ENCODE measurements at regions not wholly inside any gene's neighbourhood (a gene's known extent, or its start where the extent isn't known, plus 50 kb on each side); places are given as distances from the start of the nearest gene placed in this dataset.

- DNase-seq: no peak
Measured at GRCh38 chr5:133732536-133732935, 120.2 kb upstream of the FSTL4 start.

GRCh38 chr5:133731951-133732350 is 119.6 kb upstream of the FSTL4 start:
- DNase-seq: no peak

DNA sequence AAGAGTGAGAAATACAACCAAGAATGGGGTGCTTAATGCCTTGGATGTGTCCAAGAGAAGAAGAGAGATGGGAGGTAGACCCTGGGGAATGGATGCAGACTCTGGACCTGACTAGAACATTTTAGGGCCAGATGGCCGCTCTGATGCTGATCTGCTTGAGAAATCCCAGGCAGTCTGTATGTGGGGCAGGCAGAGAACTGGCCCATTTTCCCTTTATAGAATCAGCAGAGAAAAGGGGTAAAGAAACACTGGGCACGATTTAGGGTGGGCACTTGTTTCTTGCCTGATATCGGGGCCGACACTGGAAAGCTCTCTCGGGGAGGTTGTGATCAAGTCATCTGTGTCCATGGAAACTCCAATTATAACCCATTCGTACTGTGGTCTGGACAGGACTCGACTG is 118.5 kb upstream of the FSTL4 start:
- no peak for DNase-seq

- DNase-seq: no peak
Measured at GRCh38 chr5:133730346-133730745, 118.0 kb upstream of the FSTL4 start.

DNA sequence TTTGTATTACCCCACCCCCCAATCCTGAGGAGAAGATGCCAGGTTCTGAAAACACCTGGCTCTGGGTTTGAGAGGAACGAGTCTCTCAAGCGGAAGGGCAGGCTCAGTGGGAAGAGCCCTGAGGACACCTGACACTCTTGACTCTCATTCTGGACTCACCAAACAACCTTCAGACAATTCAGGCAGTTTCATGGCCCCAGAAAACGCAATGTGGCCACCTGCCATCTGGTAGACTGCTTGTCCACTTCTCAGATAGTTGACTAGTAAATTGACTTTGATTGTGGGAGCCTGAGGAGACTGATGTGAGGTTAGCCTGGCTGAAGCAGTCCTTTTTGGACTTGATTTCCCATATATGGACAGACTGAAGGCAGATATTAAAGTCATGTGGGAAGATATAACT is 117.5 kb upstream of the FSTL4 start:
- no peak for DNase-seq

- no peak for DNase-seq
Measured at GRCh38 chr5:133728475-133728874, 116.1 kb upstream of the FSTL4 start.

GRCh38 chr5:133727636-133728035 is 115.3 kb upstream of the FSTL4 start:
- no peak for DNase-seq

DNA sequence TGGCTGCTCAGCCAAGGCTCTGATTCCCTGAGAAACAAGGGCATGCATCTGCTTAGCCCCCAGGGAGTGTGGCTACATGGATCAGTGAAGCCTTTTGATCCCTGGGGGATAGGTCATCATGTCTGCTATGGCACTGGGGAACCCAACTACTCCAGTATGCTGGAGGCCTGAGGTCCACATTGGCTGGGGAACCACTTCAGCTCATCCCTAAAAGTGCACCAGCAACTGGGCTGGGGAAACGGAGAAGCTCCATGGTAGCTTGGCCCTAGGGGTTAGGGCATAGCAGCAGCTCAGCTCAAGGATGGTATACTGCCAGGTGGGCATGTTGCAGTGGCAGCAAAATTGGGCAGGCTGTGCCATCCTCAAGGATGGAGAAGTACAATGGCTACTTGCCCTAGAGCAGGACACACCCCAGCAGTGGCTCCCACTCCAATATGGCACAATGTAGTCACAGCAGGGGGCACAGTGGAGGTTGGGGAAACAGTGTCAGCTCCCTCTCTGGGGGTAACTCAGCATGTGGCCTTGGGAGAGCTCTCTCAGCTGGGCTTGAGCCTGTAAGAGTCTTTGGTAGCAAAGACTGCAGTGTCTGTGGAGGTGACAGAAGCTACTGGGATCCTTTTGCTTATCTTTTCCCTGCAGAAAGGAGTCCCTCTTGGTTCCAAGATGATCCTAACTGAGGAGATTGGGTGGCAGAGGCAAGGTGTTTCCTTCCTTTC is 111.5 kb upstream of the FSTL4 start:
- DNase-seq: no peak

DNA sequence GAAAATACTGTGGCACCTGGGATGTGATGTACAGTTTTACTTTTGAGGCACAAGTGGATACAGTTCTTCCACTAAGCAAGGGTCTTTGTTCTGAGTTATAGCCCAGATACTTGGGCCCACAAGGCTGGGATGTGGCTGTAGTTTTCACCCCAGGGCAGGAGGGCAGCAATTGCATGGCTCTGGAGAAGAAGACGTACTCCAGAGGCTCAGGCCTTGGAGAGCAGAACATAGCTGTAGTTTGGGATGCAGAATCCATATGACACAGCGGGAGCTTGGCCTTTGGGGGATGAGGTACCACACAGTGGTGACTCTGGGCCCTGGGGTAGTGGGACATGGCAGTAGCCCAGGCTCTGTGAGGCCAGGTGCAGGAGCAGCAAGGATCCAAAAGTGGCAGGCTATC is 110.8 kb upstream of the FSTL4 start:
- no peak for DNase-seq

DNA sequence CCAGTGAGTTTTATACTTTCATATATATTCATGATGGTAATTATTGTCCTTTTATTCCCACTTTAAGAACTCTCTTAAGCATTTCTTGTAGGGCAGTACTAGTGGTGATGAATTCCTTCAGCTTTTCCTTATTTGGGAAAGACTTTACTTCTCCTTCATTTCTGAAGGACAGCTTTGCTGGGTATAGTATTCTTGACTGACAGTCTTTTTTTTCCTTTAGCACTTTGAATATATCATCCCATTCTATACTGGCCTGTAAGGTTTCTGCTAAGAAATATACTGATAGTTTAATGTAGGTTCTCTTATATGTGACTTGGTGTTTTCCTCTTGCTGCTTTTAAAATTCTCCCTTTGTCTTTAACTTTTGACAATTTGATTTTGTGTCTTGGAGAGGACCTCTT is 109.0 kb upstream of the FSTL4 start:
- DNase-seq: no peak

DNA sequence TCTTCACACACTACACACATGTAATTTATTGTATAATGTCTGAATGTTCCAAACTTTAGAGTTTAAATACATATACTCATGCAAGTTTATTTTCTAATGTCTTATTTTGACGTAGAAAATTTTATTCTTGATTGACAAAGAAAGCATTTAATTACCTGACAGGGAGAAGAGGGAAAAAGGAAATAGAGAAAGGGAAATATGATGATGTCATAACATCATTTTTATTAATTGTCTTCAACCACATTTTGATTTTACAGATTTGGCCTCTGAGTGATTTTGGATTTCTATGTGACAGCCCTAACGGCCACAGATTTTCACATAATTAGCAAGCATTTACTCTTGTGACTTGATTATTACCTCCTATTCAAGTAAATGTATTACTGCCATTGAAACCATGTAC is 106.1 kb upstream of the FSTL4 start:
- DNase-seq: no peak

DNA sequence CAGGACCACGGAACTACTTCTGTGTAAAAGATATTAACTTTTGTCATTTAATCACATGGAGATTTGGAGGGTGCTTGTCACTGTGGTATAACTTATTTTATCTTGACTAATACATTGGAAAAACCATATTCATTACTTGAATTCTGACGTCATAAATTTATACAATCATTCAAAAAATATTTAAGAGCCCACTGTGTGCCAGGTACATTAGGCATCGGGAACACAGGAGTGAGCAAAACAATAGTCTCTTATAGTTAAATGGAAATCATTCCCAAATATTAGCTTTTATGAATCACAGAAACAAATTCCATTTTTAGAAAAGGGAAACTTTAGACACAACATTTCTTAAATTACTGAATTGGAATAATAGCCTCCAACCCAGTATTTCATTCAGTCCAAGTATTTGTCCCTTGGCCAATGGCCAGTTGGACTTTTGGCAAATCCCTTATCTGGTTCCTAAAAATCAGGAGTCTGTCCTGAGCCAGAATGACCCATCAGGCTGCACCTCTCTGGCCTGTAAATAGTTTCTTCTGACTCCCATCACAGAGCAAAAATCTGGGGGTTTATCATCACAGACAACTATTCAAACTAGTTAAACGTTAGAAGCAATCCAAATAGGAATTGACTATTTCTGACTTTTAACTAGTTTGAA is 104.3 kb upstream of the FSTL4 start:
- DNase-seq: no peak

DNA sequence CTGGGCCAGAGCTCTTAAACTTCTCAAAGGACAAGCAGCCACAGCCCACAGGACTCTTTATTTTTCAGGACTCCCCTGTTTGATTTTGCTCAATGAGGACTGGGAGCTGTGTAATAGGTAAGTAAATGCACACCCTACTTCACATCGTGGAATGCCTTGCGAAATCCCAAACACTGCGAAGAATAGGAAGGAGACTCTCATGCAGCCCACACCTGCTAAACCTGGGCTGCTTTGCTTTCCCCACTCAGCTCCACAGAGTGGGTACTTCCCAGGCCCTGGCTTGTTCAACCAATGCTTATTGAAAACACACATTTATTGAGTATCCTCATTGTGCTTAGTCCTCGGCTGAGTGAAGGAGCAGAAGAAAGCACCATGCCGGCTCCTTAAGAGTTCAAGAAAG is 103.3 kb upstream of the FSTL4 start:
- DNase-seq: no peak

GRCh38 chr5:133715216-133715615 is 102.9 kb upstream of the FSTL4 start:
- no peak for DNase-seq

- no peak for DNase-seq
Measured at GRCh38 chr5:133714161-133714915, 102.0 kb upstream of the FSTL4 start.

- DNase-seq: no peak
Measured at GRCh38 chr5:133713751-133714150, 101.4 kb upstream of the FSTL4 start.

DNA sequence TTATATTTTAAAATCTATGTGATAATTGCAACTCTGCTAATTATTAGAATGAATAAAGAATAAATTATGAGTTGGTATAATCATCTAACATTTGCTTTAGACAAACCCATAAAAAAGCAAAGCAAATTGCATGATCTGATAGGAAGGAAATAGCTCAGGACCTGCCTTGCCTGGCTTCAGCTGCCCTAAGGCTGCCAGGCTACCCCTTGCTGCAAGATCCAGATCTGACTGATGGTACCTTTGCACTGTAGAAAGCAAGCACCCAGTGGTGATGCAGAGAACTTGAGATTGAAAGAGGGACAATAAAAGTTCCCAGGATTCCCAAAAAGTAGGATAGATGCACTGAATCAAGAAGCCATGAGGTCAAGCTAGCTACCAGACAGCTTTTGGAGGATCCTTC is 100.9 kb upstream of the FSTL4 start:
- no peak for DNase-seq

DNA sequence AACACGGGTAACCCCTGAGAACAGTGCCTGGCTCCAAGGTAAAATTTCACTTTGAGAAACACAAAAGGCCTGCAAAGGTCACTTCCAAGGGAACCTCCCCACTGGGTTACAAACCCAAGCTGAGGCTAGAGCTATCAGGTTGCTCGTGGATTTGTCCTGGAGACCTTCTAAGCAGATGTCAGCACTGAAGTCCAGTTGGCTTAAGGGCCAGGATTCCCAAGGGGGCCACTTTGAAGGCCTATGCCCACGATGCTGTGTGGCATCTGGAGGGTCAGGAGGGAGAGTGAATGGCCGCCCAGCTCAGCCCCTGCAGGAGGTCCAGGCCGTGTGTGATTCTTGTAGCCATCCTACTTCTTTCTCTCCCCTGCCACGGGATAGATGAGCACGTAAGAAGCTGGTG is 100.2 kb upstream of the FSTL4 start:
- DNase-seq: no peak

DNA sequence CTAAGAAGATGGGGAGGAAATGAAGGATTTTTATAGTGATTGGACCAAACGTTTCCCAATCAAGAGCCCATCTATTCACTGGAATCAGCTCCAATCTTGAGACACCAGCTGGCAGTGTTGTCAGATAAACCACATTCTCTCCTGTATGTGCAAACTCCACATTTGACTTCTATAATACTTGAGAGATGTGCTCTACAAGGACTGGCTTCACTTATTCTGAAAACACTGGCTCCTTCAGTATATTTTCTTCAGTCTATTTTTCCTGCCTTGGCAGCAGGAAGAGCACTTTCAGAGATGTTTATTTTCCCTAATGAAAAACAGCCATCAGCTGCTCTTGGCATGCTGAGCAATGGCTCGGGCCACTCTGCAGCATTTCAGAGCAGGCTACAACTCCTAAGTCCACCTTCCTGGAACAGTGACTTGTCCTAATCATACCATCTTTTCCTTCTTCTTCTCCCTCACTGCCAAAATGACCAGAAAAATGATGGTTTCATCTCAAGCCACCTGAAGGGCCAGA is 96.9 kb upstream of the FSTL4 start:
- no peak for DNase-seq

DNA sequence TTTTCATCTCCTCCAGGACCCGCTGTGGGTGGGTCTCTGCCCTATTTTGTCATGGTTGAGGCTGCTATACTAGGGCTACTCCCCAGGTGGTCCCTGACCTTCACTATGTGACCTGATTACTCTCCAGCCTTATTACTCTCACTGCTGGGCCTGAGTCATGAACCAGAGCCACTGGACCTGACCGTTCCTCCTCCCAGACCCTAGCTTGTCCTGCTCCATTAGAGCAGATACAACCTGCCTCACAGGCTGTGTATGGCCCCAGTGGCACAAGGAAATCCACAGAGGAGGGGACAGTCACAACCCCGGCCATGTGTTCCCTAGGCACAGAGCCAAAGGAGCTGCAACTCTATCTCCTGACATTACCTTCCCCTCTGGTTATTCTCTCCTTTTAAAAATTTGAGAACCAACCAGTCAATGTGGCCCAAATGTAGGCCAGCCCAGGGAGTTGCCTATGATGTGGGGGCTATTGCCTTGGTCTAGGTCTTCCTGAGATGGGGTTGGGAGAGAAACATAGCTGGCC is 96.0 kb upstream of the FSTL4 start:
- no peak for DNase-seq

GRCh38 chr5:133707629-133708028 is 95.3 kb upstream of the FSTL4 start:
- no peak for DNase-seq

DNA sequence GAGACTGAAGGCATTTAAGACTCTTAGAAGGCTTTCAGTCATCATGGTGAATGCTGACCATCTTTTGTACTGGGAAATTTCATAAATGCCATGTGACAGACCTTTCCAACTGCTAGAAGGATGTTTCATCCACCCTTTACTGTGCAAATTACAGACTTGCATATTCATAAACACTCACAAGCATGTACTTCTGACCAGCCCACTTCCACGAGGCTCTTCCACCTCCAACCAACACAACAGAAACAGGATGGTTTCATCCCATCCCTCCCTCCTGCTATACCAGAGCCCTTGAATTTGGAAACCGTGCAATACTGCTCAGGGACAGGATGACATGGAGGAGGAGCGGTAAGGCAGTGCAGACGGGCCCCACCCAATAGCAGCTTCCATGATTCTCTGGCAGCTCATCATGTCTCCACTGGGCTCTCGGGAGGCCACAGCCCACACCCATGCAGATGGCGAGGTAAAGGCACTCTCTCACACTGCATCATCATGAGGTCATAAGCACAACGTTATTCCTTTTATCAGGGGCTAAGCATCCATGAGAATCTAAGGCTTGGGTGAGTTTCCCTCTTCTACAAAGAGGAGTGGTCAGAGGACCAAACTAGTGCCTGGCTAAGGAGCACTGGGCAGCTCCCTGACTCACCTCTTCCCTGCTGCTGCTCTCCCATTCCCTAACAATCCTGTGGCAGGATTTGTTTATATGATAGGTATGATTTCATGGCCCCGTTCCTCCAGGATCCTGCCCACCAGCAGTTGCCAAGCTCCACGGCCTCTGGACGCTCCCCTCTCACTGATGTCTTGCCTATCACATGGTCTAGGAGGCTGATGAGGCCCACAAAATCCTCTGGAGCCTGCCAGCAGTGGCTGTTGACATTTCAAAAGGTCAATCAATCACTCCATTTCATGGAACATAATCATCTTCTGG is 94.4 kb upstream of the FSTL4 start:
- DNase-seq: no peak

GRCh38 chr5:133705331-133705730 is 93.0 kb upstream of the FSTL4 start:
- DNase-seq: no peak
